ENCODE measurements at regions not wholly inside any gene's neighbourhood (a gene's known extent, or its start where the extent isn't known, plus 50 kb on each side); places are given as distances from the start of the nearest gene placed in this dataset.

- Histone ChIP-seq H3K36me3 (replicated peaks; ENCODE audit: insufficient read depth, low read depth) (no peaks in the 10 kb centered on the region), H3K4me3 (no peak overlapping the region), H3K27ac (peak overlapping the region; percentile 32), H3K27me3 (no peaks in the 10 kb centered on the region), H3K4me1 (ENCODE audit: insufficient read depth) (peaks cover 7% of the 10 kb centered on the region), H4K20me1 (ENCODE audit: insufficient read depth, poor library complexity, severe bottlenecking) (no peaks in the 10 kb centered on the region), H2AFZ (no peak overlapping the region), H3K4me2 (peak overlapping the region; percentile 7), H3K9me3 (ENCODE audit: low read depth) (no peaks in the 10 kb centered on the region), H3K79me2 (no peaks in the 10 kb centered on the region), H3K9me2 (replicated peaks; ENCODE audit: insufficient read depth) (no peaks in the 10 kb centered on the region)
- TF ChIP-seq CTCF (IDR thresholded peaks at IDR 0.05; ENCODE audit: poor library complexity) (no peak), EZH2 (IDR thresholded peaks at IDR 0.05; ENCODE audit: borderline replicate concordance) (no peak), EZH2phosphoT487 (IDR thresholded peaks at IDR 0.05; ENCODE audit: low read depth, severe bottlenecking, unreplicated experiment) (no peak)
- WGBS (ENCODE audit: low lambda C conversion rate, missing lambda C conversion rate): 72% methylated on average over 1 of the region's 1 CpG
- no peak for DNase-seq (ENCODE audit: low spot score)
These were observed 105.4 kb upstream of the DSEL start for GRCh38 chr18:67621906-67622305.

DNA sequence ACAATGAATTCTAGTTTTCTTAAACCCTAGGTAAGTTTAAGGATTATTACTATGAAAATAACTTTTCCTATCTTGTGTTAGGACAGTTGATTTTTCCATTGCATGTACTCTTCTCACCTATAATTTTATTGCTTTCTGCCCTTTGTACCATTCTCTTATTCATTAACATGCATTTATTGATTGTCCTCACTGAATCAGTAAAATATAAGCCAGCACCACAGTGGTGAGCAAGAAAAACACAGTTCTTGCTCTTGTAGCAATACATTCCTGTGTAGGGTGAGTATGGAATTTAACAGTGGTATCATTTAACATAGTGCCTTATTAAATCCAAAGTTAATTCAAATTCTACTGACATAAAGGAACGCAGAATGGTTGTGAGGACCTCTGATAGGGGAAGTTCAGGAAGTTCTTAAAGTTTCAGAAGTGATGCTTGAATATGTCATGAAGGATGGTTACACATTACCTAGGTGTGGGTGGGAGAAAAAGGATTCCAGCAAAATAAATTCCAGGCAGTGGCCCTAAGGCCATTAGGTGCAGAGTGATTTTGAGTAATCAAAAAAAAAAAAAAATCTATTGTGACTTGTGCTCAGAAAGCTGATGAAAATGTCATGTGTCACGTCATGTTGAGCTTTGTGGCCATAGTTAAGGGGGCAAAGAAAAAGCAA is 104.7 kb upstream of the DSEL start:
- H4K20me1 ChIP-seq (ENCODE audit: insufficient read depth, poor library complexity, severe bottlenecking): no peaks in the 10 kb centered on the region
- H3K27ac ChIP-seq: peak overlapping the region; percentile 32
- H3K27me3 ChIP-seq: no peaks in the 10 kb centered on the region
- 65% methylated on average over 2 of the region's 2 CpGs for WGBS (ENCODE audit: low lambda C conversion rate, missing lambda C conversion rate)
- DNase-seq (ENCODE audit: low spot score): no peak
- TF ChIP-seq EZH2 (IDR thresholded peaks at IDR 0.05; ENCODE audit: borderline replicate concordance) (no peak), EZH2phosphoT487 (IDR thresholded peaks at IDR 0.05; ENCODE audit: low read depth, severe bottlenecking, unreplicated experiment) (no peak), CTCF (IDR thresholded peaks at IDR 0.05; ENCODE audit: poor library complexity) (no peak)
- H3K9me2 ChIP-seq (replicated peaks; ENCODE audit: insufficient read depth): no peaks in the 10 kb centered on the region
- H2AFZ ChIP-seq: no peak overlapping the region
- H3K36me3 ChIP-seq (replicated peaks; ENCODE audit: insufficient read depth, low read depth): no peaks in the 10 kb centered on the region
- H3K79me2 ChIP-seq: no peaks in the 10 kb centered on the region
- peaks cover 7% of the 10 kb centered on the region for H3K4me1 ChIP-seq (ENCODE audit: insufficient read depth)
- H3K9me3 ChIP-seq (ENCODE audit: low read depth): no peaks in the 10 kb centered on the region
- no peak overlapping the region for H3K4me3 ChIP-seq
- peak overlapping the region; percentile 7 for H3K4me2 ChIP-seq

GRCh38 chr18:67618061-67618460 is 101.5 kb upstream of the DSEL start:
- TF ChIP-seq EZH2 (IDR thresholded peaks at IDR 0.05; ENCODE audit: borderline replicate concordance): no peak
- TF ChIP-seq CTCF (IDR thresholded peaks at IDR 0.05; ENCODE audit: poor library complexity): no peak
- TF ChIP-seq EZH2phosphoT487 (IDR thresholded peaks at IDR 0.05; ENCODE audit: low read depth, severe bottlenecking, unreplicated experiment): no peak
- 71% methylated on average over 4 of the region's 4 CpGs for WGBS (ENCODE audit: low lambda C conversion rate, missing lambda C conversion rate)

More at GRCh38 chr18:67618061-67618460, 101.5 kb upstream of the DSEL start:
- no peaks in the 10 kb centered on the region for H3K27me3 ChIP-seq
- H3K36me3 ChIP-seq (replicated peaks; ENCODE audit: insufficient read depth, low read depth): no peaks in the 10 kb centered on the region
- H3K9me3 ChIP-seq (ENCODE audit: low read depth): no peaks in the 10 kb centered on the region
- no peak overlapping the region for H3K4me3 ChIP-seq
- peaks cover 7% of the 10 kb centered on the region for H3K4me1 ChIP-seq (ENCODE audit: insufficient read depth)
- DNase-seq (ENCODE audit: low spot score): no peak
- H2AFZ ChIP-seq: no peak overlapping the region
- H4K20me1 ChIP-seq (ENCODE audit: insufficient read depth, poor library complexity, severe bottlenecking): no peaks in the 10 kb centered on the region
- no peaks in the 10 kb centered on the region for H3K9me2 ChIP-seq (replicated peaks; ENCODE audit: insufficient read depth)
- no peaks in the 10 kb centered on the region for H3K79me2 ChIP-seq
- H3K4me2 ChIP-seq: no peak overlapping the region
- no peak overlapping the region for H3K27ac ChIP-seq

All from hepatocyte (in vitro differentiated cells).